ENCODE measurements at regions not wholly inside any gene's neighbourhood (a gene's known extent, or its start where the extent isn't known, plus 50 kb on each side); places are given as distances from the start of the nearest gene placed in this dataset.

DNA sequence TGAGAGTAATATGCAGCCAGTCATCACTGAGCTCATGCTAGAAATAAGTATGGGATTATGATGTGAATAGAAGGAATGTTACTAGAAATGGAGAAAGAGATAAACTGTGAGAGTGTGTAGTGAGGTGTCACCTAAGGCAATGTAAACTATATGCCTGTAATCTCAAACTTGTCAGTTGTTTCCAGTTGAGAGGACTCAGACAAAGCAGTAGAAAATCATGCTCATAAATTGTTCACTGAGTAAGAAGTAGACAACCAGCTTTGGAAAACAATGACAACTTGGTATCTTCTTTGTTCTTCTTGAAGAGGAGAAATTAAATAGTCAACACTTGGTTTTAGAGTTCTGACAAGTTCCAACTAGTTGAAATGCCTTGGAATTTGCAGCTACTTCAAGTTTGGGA is 148.5 kb upstream of the OR4E1 start:
- TF ChIP-seq CTCF (IDR thresholded peaks at IDR 0.05) (no peak), EP300 (IDR thresholded peaks at IDR 0.05) (no peak), POLR2A (IDR thresholded peaks at IDR 0.05) (no peak), POLR2AphosphoS5 (IDR thresholded peaks at IDR 0.05) (no peak)

All from upper lobe of left lung (tissue), 4 donors.